Progenitor cell of endocrine pancreas (in vitro differentiated cells): ENCODE measurements at regions not wholly inside any gene's neighbourhood (a gene's known extent, or its start where the extent isn't known, plus 50 kb on each side); places are given as distances from the start of the nearest gene placed in this dataset.

ENCODE experiments used
- DNase-seq: peaks from one replicate; pipeline ENCODE4 v3.0.0; 2021; ENCODE audit warnings: low spot score; ENCODE audit not compliant: unreplicated experiment
- H3K27ac Mint-ChIP-seq: 2 replicates; pipeline ENCODE4 v1.8.0; 2021; ENCODE audit warnings: mild to moderate bottlenecking, moderate library complexity, mixed read lengths
- H3K27me3 Mint-ChIP-seq: 2 replicates; pipeline ENCODE4 v1.8.0; 2021; ENCODE audit warnings: mixed read lengths
- H3K36me3 Mint-ChIP-seq: 2 replicates; pipeline ENCODE4 v1.8.0; 2022; ENCODE audit warnings: mixed read lengths; ENCODE audit not compliant: insufficient read depth
- H3K4me1 Mint-ChIP-seq: 2 replicates; pipeline ENCODE4 v1.8.0; 2021; ENCODE audit warnings: low read depth, mixed read lengths
- H3K4me3 Mint-ChIP-seq: 2 replicates; pipeline ENCODE4 v1.8.0; 2021; ENCODE audit warnings: low read depth, mild to moderate bottlenecking, moderate library complexity, mixed read lengths
- H3K9me3 Mint-ChIP-seq: 2 replicates; pipeline ENCODE4 v1.8.0; 2021; ENCODE audit warnings: low read depth, mixed read lengths
- CTCF ChIP-seq: fragments of 200-600 bp; sonication (generic); IDR thresholded peaks from one replicate; pipeline ENCODE4 v1.5.0; 2021; ENCODE audit warnings: antibody characterized with exemption, mild to moderate bottlenecking; ENCODE audit not compliant: unreplicated experiment

- no peaks in the 10 kb centered on the region for H3K27me3 Mint-ChIP-seq
- H3K9me3 Mint-ChIP-seq, result peaks cover 20% of the 10 kb centered on the region
- no peaks in the 10 kb centered on the region for H3K4me1 Mint-ChIP-seq
- no peak overlapping the region for H3K27ac Mint-ChIP-seq
- no peak for DNase-seq
- no peaks in the 10 kb centered on the region for H3K36me3 Mint-ChIP-seq
- no peak overlapping the region for H3K4me3 Mint-ChIP-seq
- no peak for TF ChIP-seq CTCF
Observed at GRCh38 chr4:131441004-131441688, 1707.9 kb upstream of the PCDH10 start.

DNA sequence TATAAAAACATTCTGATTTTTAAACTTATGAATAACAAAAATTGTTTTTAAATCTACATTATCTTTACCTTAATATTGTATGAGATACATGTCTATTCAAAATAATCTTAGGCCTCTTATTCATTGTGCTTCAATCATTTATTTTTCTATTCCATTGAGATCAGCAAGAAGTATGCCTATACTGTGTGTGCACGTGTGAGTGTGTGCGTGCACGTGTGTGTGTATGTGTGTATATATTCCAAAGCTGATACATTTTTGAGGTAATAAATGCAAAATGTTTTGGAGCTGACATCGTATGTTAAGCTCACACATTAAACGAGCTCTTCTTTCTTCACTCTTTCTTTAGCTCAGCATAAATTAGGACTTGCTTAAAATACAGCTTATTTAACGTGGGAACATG lies 1701.2 kb upstream of the PCDH10 start:
- H3K4me1 Mint-ChIP-seq, result peaks cover 4% of the 10 kb centered on the region
- H3K27ac Mint-ChIP-seq, result no peak overlapping the region
- TF ChIP-seq CTCF, result no peak
- no peaks in the 10 kb centered on the region for H3K9me3 Mint-ChIP-seq
- no peak overlapping the region for H3K4me3 Mint-ChIP-seq
- no peaks in the 10 kb centered on the region for H3K27me3 Mint-ChIP-seq
- H3K36me3 Mint-ChIP-seq, result no peaks in the 10 kb centered on the region
- no peak for DNase-seq

GRCh38 chr4:131450572-131451209 lies 1698.4 kb upstream of the PCDH10 start:
- H3K27ac Mint-ChIP-seq, result no peak overlapping the region
- no peak for TF ChIP-seq CTCF
- no peaks in the 10 kb centered on the region for H3K27me3 Mint-ChIP-seq
- no peak overlapping the region for H3K4me3 Mint-ChIP-seq
- H3K9me3 Mint-ChIP-seq, result peaks cover 9% of the 10 kb centered on the region
- H3K4me1 Mint-ChIP-seq, result peaks cover 4% of the 10 kb centered on the region
- DNase-seq, result no peak
- H3K36me3 Mint-ChIP-seq, result no peaks in the 10 kb centered on the region

DNA sequence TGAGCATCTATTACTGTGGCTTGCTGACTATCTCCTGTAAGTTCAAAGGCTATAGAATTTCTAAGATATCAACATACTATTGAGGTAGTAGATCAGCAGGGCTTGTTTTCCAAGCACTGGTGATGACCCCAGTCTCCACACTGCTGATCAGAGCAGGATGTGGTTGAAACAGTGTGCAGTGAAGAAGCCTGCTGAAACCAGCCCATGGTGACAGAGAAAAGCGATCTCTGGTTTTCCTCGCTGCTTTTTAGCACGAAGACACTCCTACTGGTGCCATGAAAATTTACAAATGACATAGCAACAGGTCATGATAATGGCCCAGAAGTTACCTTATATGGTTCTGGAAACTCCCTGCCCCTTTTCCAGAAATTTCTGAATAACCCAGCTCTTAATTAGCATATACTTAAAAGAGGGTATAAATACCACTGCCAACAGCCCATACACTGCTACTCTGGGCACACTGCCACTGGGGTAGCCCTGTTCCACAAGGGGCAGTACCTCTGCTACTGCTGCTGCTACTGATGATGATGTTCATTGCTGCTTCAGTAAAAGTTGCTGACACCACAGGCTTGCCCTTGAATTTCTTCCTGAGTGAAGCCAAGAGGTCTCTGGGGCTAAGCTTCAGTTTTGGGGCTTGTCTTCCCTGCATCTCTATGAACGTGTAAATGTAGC lies 1689.5 kb upstream of the PCDH10 start:
- Mint-ChIP-seq H3K9me3 (peaks cover 10% of the 10 kb centered on the region), H3K27me3 (no peaks in the 10 kb centered on the region), H3K36me3 (no peaks in the 10 kb centered on the region), H3K27ac (no peak overlapping the region), H3K4me1 (no peaks in the 10 kb centered on the region), H3K4me3 (no peak overlapping the region)
- no peak for TF ChIP-seq CTCF
- no peak for DNase-seq

GRCh38 chr4:131470360-131470759 lies 1678.7 kb upstream of the PCDH10 start:
- no peak for DNase-seq
- H3K36me3 Mint-ChIP-seq, result no peaks in the 10 kb centered on the region
- no peak overlapping the region for H3K4me3 Mint-ChIP-seq
- no peaks in the 10 kb centered on the region for H3K4me1 Mint-ChIP-seq
- peaks cover 6% of the 10 kb centered on the region for H3K9me3 Mint-ChIP-seq
- no peak overlapping the region for H3K27ac Mint-ChIP-seq
- no peak for TF ChIP-seq CTCF
- H3K27me3 Mint-ChIP-seq, result no peaks in the 10 kb centered on the region
